SK-N-SH treated with all-trans-retinoic acid at 6 μM for 48 hours (cell line): ENCODE measurements at regions not wholly inside any gene's neighbourhood (a gene's known extent, or its start where the extent isn't known, plus 50 kb on each side); places are given as distances from the start of the nearest gene placed in this dataset.

Experiments
- PATZ1 ChIP-seq: fragments of 250-450 bp; sonication (Bioruptor Pico); IDR thresholded peaks from 2 replicates; pipeline ENCODE4 v1.8.0; 2020; ENCODE audit warnings: mild to moderate bottlenecking, moderate library complexity, borderline replicate concordance
- ZNF8 ChIP-seq: fragments of 450-650 bp; formaldehyde crosslinking; IDR thresholded peaks from 2 replicates; pipeline ENCODE4 v1.5.0; 2020; ENCODE audit warnings: mild to moderate bottlenecking, moderate library complexity
- TF ChIP-seq, protein P1 (sequence below): fragments of 250-450 bp; sonication (Bioruptor Pico); IDR thresholded peaks from 2 replicates; pipeline ENCODE4 v1.5.1; 2020; ENCODE audit warnings: low read depth, mild to moderate bottlenecking, moderate library complexity

DNA sequence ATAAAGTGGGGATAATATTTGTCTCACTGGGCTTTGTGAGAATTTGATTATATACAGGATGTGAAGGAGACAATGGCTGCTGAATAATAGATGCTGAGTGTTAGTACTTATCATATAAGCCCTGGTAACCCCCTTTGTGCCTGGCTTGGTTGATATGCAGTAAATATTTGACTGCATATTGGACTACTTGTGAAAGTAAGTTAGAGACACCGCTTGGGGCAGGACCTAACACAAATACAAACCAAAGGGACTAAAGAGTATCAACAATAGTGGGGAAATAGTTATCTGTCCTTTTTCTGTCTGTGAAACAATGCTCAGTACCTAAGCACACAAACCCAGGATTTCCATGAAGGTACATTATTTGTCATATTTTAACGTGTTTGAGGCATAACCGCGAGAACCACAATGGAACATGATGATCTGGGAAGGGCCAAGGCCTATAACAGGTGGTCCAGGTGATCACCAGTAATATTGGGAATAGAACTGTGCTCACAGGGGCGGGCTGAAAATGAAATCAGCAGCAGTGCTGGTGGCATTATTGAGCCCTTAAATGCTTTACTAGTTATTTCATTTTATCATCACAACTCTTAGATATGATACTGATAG, 138.2 kb upstream of the SMARCA2 start:
- TF ChIP-seq ZNF8 (CRISPR knock-in tag) (no peak), PATZ1 (no peak)
- TF ChIP-seq, protein P1, sequence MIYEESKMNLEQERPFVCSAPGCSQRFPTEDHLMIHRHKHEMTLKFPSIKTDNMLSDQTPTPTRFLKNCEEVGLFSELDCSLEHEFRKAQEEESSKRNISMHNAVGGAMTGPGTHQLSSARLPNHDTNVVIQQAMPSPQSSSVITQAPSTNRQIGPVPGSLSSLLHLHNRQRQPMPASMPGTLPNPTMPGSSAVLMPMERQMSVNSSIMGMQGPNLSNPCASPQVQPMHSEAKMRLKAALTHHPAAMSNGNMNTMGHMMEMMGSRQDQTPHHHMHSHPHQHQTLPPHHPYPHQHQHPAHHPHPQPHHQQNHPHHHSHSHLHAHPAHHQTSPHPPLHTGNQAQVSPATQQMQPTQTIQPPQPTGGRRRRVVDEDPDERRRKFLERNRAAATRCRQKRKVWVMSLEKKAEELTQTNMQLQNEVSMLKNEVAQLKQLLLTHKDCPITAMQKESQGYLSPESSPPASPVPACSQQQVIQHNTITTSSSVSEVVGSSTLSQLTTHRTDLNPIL (CRISPR knock-in tag), result no peak
